Sigmoid colon (tissue), 4 donors: ENCODE measurements at regions not wholly inside any gene's neighbourhood (a gene's known extent, or its start where the extent isn't known, plus 50 kb on each side); places are given as distances from the start of the nearest gene placed in this dataset.

ENCODE experiments used
- CTCF ChIP-seq, 4 experiments: fragments of 450-650 bp in 3 of 4; fragments of 200-600 bp in 1 of 4; IDR thresholded peaks; one replicate each; pipeline ENCODE4 v1.5.1; 2016 to 2019; ENCODE audit warnings: antibody characterized with exemption in 4 of 4, mild to moderate bottlenecking in 3 of 4, moderate library complexity in 2 of 4
- EP300 ChIP-seq, 4 donors: sonication (generic); formaldehyde crosslinking; IDR thresholded peaks; one replicate each; pipeline ENCODE4 v1.6.1; 2017; ENCODE audit warnings: antibody characterized with exemption in 4 of 4
- POLR2A ChIP-seq, 2 donors: fragments of 450-650 bp; IDR thresholded peaks; one replicate each; pipeline ENCODE4 v1.6.1; 2016; ENCODE audit warnings: antibody characterized with exemption in 2 of 2, mild to moderate bottlenecking in 2 of 2, moderate library complexity in 2 of 2
- POLR2AphosphoS5 ChIP-seq, 4 donors: sonication (generic); formaldehyde crosslinking; IDR thresholded peaks; one replicate each; pipeline ENCODE4 v1.6.1; 2017; ENCODE audit warnings: antibody characterized with exemption in 4 of 4

DNA sequence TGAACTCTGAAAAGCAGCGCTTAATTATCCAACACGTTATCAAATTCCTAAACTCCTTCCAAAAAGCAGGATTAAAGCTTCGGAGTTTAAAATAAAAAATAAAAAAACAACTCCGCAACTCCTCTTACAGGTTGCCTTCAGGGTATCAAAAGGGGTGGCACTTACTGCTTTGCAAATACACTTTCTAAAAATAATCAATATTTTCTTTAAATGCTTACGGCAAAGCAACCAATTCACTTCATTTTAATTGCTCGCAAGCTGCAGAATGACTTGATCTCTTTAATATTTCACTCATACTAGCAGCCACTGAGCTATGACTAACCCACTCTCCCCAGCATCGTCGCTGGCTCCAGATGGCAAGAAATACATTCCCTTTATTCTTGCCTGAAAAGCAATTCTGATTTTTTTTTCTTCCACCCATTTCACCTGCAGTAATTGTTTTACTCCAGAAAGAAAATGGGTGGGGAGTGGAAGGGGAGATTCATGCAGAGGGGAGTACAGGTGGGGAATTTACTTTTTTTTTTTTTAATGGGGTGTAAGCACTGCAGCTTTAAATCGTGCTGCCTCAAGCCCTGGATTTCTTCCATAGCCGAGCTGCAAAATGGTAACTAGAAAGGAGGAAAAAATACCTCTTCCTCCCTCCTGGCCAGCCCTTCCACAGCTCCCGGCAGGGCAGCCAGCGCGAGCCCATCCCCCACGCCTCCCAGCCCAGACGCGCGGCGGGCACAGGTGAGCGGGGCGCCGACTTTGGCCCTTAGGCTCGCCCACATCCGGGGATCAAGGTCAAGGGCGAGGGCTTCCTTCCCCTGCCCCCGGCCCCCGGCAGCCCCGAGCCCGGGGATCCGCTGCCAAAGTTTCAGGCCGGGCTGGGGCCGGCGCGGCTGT, 54.2 kb upstream of the FHIP2A start:
- TF ChIP-seq POLR2A (IDR thresholded peaks at IDR 0.05) (no peak), CTCF (IDR thresholded peaks at IDR 0.05) (no peak), EP300 (IDR thresholded peaks at IDR 0.05) (no peak), POLR2AphosphoS5 (IDR thresholded peaks at IDR 0.05) (no peak)
